T-helper 2 cell treated with Interferon-gamma antibody and Interleukin-4, amounts not matched to agents 100 ng/mL and 5 ng/mL, for 36 hours (primary cell): ENCODE measurements at regions not wholly inside any gene's neighbourhood (a gene's known extent, or its start where the extent isn't known, plus 50 kb on each side); places are given as distances from the start of the nearest gene placed in this dataset.
"Not testable (repeated sequence)": the region's sequence is repeated elsewhere in the genome, so short reads cannot be mapped to it uniquely, and the experiment has no call there.

Experiments
- intact Hi-C: fragments of 100-400 bp; cut with micrococcal nuclease; formaldehyde crosslinking; loops from one replicate; pipeline ENCODE4 v1.15.1; 2023

DNA sequence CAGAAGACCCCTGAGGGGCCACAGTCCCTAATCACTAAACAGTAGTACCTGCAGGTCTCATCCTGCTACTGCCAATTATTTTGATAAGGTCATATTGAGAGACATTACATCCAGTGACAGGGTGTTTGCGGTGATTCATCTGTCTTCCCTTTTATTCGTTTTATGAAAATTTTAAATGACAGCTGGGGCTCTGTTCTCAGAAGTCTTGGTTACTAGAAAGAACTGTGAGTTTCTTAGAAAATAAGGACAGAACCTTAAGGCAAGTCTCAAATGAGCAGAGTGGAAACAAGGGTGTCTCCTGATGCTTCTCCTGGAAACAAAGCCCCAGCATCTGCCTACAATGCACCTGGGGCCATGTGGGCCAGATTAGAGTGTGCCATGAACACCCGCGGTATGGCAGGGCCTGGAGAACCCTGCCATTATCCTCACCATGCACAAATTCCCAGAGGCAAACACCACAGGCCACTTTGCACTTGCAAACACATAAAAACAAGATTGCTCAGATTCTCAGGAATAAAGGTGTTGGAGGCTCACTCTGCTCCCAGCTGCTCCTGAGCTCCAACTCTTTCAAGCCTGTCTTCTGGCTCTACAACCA is 66.3 kb upstream of the IQSEC1 start:
- intact Hi-C loops, result no loop called here

DNA sequence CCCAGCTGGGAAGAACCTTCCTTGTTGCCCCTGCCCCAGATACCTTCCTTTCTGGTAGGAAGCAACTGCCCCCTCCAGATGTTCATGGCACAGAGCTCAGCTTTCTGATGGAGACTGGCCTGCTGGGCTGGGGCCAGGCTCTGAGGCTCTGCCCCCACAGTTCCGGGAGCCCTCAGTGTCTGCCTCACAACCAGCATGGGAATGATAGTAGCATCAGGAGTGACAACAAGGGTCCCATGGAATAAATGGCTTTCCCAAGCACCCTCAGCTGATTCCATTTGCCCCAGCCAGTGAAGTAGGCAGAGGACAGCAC is 65.6 kb upstream of the IQSEC1 start:
- intact Hi-C loops, result no loop called here

DNA sequence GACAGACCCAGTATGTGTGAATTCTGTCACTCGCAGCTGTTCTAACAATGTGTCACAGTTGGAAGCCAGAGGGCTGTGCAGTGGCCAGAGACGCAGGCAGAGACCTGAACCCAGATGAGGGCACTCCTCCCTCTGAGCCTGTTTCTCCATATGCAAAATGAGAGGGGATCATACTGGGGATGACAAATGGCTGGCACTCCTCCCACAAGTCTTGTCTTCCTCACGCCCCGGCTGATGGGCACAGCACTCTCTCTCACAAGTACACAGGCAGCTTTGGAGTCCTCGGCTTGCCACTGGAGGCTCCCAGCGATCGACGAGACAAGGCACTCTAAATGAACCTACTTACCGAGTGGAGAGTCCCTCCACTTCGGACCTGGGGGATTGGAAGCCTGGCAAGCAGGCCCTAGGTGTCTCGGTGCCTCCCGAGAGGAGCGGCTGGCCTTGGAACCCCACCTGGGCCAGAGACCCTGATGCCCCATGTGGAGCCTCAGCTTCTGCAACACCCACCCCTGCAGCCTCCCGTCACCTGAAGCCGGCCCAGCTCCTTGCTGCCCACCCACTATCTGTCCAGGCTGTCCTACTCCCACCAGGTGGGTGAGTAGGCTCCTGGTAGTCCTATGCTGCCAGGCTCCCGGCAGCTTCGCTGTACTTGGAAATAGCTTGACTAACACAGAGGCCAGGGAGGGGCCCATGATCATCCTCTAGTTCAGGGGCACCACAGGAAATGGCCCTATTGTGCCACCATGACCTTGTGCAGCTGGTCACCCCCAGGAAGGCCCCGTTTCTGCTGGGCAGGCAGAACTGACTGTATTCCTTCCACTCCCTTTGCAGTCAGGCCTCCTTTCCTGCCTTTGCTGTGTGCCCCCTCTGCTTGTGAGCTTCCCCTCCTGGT is 65.0 kb upstream of the IQSEC1 start:
- intact Hi-C loops, result no loop called here

DNA sequence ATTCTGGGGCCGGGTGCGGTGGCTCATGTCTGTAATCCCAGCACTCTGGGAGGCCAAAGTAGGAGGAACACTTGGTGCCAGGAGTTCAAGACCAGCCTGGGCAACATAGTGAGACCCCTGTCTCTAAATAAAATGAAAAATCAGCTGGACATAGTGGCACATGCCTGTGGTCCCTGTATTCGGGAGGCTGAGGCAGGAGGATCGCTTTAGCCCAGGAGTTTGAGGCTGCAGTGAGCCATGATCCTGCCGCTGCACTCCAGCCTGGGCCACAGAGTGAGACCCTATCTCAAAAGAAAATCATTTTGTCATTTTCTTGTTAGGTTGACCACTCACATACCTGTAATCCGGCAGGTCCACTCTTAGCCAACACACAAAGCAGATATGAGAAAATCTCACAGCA is 63.6 kb upstream of the IQSEC1 start:
- intact Hi-C loops, result not testable (repeated sequence)

DNA sequence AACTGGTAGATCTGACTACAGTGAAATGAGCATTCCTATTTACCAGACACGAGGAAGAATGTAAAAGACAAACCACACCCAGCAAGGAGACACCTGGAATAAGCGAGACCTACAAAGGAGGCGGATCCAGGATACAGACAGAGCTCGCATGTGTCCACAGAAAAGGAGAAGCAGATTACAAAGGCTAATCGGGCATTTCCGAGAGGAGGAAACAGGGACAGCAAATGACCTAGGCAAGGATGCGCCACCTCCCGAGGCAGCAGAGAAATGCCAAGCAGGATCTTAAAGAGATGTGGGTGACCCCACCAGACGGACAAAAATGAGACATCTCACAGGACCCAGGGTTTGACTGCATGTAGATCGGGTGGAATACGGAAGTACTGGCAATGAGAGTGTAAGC is 63.2 kb upstream of the IQSEC1 start:
- intact Hi-C loops, result no loop called here

DNA sequence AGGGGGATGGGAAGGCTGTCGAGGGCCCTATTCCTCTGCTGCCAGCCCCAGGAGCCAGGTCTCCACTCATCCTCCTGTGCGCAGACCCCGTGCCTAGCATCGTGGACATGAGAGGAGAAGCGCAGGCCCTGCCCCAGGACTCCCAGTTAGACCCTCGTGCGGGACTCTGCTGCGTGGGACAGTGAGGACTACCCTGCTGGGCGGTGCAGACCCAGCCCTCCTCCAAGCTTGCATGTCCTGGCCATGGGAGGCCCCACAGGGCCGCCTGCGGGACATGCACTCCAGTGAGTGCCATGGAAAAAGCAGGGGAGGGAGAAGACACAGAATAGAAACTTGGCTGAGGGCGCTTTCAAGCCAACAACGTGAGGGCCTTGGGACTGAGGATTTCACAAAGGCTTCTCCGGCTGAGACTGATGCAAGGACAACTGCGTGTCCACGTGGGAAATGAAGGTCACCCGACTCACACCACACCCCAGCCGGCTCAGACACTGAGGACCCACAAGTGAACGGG is 62.6 kb upstream of the IQSEC1 start:
- intact Hi-C loops, result no loop called here

DNA sequence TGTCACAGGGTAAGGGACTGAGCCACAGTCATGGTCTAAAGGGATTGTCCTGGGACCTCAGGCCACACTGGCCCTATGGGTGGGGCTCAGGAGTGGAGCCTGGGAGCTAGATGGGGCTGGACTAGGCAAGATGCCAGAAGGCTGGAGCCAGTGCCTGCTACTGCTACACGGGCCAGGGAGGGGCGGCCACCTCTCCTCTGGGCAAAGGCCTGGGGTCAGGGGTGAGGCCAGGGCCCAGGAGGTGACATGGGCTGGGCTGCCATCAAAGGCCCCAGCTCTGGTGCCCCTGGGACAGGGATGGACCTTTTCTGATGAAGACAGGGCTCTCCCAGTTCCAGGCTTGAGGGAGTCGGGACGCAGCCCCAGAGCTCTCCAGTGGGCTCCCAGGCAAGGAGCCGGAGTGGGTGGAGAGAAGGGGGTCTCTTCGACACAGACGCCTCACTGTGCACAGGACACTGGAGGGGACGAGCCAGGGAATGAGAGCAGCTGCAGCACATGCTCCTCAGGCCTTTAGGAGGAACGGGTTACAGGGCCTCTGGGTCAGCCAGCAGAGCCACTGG is 62.1 kb upstream of the IQSEC1 start:
- intact Hi-C loops, result no loop called here

DNA sequence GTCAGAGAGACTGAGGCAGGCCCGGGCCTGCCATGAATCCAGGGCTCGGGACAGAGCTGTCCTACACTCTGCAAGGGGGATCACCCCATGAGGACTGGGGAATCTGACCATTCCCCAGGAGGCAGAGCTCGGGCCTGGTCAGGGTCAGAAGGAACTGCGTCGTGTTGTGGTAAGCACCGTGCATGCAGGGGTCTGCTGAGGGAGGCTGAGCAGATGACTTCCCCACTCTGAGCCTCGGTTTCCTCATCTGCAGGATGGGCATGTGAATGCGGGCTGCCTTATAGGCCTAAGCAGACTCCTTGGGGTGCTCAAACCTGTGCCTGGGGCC is 61.6 kb upstream of the IQSEC1 start:
- intact Hi-C loops, result no loop called here

DNA sequence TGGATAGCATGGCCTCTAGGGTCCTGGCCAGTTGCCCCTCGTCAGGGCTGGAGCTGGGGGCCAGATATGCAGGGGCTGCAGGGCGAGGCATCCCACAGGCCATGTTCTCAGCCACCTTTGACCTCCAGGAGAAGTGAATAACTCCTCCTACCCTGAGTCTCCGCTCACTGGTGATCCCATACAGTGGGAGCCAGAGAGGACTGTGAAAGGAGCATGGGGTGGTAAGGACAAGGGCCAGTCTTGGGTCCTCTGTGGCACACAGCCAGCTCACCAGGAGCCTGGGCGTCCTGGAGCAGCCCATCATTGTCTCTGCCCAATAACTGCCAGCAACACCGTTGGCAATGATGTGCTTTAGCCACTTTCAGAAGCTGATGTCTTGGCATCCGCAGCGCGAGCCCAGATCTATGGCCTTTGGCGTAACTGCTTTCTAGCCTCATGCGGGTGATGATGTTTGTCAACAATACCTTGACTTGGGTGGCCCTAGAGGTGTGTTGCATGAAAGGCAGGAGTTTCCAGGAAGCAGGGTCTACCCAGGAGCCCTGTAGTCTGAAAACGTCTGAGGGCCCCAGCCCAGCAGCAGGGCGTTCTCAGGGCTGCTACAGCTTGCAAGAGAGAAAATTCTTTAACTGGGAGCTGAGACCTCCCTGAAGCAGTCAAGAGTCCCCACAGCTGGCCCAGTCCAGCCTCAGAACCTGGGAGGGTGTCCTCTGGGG is 61.1 kb upstream of the IQSEC1 start:
- intact Hi-C loops, result no loop called here

DNA sequence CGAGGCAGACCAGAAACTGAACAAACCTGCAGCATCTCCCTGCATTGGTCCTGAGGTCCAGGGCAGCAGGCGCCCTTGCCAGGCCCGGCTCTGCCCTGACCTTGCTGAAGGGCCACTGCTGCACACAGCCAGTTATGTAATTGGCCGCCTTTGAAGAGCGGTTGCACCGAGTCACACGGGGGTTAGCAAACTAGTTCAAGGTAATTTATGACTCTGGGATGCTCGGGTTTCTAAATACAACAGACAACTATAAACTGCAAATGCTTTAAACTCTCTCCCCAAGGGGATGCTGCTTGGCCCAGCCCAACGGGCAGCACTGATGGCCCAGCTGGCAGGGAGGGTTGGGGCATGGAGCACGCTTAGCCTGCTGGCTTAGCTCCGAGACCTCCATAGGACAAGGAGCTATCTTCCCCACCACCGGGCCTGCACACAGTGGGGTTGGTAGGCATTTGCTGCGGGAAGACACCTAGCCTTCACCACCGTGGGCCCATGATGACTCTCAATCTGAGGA is 60.3 kb upstream of the IQSEC1 start:
- intact Hi-C loops, result no loop called here

DNA sequence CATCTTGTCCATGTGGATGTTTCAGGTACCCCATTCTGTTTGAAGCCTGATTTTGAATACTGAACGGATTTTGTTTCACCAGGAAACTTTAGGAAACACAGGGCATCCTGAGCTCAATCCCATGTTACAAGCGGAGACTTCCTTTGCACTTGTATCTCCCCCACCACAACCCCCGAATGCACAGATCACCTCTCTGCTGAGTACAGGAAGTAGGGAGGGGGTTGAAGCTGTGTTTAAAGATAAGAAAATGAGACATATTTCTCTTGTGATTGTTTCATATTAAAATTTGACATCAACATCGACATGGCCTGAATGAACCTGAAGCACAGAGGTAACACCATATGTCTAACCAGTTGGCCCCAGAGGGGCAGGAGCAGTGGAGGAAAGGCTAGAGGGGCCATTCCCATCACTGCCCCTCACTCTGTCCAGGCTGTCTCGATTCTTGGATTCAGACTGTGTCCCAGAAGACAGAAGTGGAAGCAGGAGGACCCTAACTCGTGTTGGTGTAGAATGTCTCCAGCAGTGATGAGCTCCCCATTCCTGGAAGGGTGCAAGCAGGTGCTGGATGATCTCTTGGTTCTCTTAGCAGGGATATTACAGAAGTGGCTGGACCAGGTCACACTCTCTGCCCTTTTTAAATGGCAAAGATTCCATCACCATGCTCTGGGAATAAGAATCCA is 59.6 kb upstream of the IQSEC1 start:
- intact Hi-C loops, result no loop called here

DNA sequence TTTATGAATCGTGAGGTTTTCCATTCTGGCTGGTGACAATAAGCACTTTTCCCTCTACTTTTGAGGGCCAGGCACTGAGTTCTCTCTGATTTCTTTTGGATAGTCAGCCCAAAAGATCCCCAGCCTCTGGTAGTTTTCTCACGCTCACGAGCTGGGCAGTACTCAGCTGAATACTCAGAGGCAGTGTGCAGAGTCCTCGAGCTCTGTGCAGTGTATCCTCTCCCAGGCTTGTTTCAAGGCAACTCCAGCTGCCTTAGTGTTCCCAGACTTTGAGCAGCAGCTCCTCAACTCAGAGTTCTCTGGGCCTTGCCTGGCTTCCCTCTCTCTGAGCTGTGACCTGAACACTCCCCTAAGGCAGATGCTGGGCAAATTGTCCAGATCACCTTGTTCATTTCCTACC is 59.1 kb upstream of the IQSEC1 start:
- intact Hi-C loops, result no loop called here

DNA sequence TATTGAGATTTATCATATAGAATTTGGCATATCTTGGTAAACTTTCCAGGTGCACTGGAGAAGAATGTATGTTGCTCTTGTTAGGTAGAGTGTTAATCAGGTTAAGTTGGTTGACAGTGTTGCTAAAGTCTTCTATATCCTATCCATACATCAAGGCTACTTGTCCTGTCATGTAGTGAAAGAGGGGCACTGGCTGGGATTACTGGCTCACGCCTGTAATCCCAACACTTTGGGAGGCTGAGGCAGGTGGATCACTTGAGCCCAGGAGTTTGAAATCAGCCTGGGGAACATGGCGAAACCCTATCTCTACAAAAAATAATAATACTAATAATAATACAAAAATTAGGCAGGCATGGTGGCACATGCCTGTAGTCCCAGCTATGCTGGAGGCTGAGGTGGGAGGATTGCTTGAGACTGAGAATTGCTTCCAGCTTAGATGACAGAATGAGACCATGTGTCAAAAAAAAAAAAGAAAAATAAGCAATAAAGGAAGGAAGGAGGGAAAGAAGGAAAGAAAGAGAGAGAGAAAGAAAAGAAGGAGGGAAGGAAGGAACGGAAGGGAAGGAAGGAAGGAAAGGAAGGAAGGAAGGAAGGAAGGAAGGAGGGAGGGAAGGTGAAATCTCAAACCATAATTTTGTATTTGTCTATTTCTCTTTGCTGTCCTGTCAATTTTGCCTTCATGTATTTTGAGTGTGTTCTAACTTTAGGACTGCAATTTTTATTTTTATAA is 57.4 kb upstream of the IQSEC1 start:
- intact Hi-C loops, result no loop called here

DNA sequence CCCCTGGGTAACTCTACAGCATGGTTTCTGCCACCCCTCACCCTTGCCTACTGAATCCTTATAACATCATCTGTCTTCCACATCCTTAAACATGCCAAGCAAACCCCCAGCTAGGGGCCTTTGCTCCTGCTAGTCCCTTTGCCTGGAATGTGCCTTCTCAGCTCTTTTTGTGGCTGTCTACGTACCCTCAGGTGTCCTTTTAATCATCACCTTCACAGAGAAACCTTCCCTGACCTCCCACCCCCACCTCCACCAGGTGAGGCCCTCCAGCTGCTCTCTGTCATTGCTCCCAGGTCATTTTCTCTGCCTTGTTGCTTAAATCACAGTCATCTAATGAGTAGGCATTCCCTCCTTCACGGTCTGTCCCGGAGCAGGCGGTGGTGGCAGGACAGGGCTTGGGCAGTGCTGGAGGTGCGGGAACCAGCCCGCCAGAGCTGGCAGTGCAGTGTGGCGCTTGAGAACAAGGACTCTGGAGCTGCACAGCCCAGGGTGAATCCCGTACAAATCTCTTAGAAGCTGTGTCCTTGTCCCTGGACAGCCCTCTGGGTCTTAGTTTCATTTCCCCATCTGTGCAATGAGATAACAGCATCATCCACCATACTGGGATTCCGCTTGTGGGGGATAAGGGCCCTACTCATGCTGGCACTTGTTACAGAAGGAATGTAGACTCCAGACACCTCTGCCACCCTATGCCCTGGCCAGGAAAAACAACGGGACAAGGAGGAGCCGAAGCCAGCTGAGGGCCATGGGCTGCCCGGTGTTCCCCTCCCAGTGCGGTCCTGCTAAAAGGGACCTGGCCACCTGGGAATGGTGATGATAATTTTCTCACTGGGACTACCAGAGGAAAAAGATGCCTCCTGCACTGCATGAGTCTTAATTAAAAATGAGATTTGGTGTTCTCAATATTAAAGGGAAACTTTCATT is 52.1 kb upstream of the IQSEC1 start:
- intact Hi-C loops, result no loop called here

DNA sequence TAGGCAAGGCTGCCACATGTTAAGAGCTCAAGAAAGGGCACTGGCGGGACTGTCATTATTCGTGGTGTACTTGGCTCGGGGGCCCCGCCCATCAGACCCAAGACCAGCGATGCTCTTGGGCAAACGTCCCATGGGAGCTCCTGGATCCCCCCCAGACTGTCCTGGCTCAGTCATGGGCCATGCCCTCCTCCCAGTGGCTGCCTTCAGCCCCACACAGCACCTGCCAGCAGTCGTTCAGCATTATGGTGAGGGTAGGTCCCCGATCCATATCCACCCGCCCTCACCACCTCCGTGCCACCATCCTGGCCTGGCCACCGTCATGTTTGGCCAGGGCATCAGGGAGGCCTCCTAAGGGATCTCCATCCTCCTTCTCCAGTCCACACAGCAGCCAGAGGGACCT is 51.4 kb upstream of the IQSEC1 start:
- intact Hi-C loops, result no loop called here

DNA sequence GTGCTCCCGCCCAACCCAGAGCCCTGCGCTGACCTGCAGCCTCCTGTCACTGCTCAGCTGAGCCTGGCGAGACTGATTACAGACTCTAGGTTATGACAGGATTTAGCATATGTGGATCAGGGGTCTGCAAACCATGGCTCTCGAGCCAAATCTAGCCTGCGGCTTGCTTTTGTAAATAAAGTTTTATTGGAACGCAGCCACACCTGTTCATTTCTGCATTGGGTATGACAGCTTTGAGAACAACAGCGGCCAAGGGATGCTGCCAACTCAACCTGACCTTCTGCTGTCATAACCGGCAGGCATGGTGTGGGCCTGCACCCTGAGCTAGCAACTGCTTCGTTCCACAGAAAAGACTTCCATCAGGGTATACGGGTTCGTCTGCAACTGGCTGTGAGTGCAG is 50.5 kb upstream of the IQSEC1 start:
- intact Hi-C loops, result no loop called here

DNA sequence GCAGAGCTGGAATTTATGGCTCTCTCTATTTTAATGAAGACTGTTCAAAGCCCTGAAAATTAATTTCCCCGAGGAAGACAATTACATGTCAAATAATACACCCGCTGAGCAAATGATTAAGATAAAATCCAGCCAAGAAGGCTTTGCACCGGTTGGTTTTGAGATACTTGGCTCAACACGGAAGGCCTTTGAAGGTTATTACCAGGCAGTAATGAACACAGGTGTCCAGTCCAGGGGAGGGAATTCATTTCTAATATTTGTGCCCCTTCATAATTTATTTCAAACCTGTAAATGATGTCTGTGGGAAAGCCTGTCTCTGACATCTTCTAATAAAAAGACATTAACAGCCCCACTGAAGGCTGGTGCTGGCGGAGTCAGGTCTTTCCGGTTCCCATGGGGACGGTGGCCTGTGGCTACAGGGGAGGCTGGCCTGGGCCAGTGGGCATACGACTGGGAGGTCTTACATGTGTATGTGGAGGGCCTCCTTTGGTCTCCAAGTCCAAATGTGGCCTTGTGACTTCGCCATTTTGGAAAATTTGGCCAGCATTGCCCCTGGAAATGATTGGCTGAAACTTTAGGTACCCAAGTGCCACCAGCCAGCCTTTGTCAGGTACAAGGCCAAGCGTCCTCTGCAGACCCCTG is 49.9 kb upstream of the IQSEC1 start:
- intact Hi-C loops, result no loop called here
